ENCODE measurements at regions not wholly inside any gene's neighbourhood (a gene's known extent, or its start where the extent isn't known, plus 50 kb on each side); places are given as distances from the start of the nearest gene placed in this dataset.

DNA sequence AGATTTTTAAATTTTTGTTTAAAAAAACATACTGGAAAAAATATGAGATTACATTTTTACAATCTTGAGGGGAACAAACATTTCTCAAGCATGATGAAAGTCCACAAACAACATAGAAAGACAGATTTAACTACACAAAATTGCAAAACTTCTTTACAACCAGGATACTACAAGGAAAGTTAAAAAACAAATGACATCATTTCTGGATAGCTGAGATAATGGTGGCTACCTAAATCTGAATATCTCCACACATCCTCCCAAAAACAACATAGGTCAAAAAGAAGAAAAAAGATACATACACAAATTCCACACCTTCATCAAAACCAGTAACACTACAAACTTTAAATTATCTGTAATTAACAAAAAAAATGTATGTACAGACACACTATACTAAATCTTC lies 120.8 kb upstream of the TNPO1 start:
- Histone ChIP-seq H3K27ac (ENCODE audit: low read depth, low read length) (no peak overlapping the region), H3K4me1 (ENCODE audit: control insufficient read depth, low read length) (no peaks in the 10 kb centered on the region)

DNA sequence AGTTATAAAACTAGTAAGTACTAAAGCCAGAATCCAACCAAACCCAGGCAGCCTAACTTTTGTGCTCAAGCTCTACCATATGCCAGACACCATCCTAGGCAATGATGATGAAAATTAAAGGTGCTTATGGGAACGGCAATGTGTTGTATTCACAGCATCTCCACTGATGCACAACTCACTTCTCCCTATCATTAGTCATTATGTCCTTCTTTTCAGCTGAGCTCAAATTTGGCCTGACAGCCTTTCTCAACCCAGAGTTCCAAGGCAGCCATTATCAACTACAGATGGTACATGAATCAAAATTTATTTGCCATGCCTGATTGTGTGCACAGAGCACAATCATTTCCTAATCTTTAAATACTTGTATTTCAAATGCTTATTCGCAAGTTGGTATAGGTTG lies 121.6 kb upstream of the TNPO1 start:
- no peaks in the 10 kb centered on the region for H3K36me3 ChIP-seq (ENCODE audit: control insufficient read depth, low read length)
- H3K9me3 ChIP-seq (ENCODE audit: control insufficient read depth, insufficient read depth, low read length), result no peaks in the 10 kb centered on the region
- H3K4me2 ChIP-seq (ENCODE audit: low read length), result no peak overlapping the region
- no peaks in the 10 kb centered on the region for H4K20me1 ChIP-seq (ENCODE audit: control insufficient read depth, insufficient read depth, low read depth, low read length)
- H3K4me3 ChIP-seq (ENCODE audit: low read length), result no peak overlapping the region
- no peaks in the 10 kb centered on the region for H3F3A ChIP-seq (ENCODE audit: control insufficient read depth, insufficient read depth)
- no peak for TF ChIP-seq EZH2phosphoT487 (IDR thresholded peaks at IDR 0.05; ENCODE audit: borderline replicate concordance, low read length)
- TF ChIP-seq, protein P1, sequence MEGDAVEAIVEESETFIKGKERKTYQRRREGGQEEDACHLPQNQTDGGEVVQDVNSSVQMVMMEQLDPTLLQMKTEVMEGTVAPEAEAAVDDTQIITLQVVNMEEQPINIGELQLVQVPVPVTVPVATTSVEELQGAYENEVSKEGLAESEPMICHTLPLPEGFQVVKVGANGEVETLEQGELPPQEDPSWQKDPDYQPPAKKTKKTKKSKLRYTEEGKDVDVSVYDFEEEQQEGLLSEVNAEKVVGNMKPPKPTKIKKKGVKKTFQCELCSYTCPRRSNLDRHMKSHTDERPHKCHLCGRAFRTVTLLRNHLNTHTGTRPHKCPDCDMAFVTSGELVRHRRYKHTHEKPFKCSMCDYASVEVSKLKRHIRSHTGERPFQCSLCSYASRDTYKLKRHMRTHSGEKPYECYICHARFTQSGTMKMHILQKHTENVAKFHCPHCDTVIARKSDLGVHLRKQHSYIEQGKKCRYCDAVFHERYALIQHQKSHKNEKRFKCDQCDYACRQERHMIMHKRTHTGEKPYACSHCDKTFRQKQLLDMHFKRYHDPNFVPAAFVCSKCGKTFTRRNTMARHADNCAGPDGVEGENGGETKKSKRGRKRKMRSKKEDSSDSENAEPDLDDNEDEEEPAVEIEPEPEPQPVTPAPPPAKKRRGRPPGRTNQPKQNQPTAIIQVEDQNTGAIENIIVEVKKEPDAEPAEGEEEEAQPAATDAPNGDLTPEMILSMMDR (IDR thresholded peaks at IDR 0.05; ENCODE audit: low read depth, low read length, poor library complexity, severe bottlenecking), result no peak
- no peaks in the 10 kb centered on the region for H3K79me2 ChIP-seq (ENCODE audit: control insufficient read depth, low read length)
- H3K4me1 ChIP-seq (ENCODE audit: control insufficient read depth, low read length), result no peaks in the 10 kb centered on the region
- H3K27me3 ChIP-seq (ENCODE audit: control insufficient read depth, low read length), result no peaks in the 10 kb centered on the region
- H3K27ac ChIP-seq (ENCODE audit: low read depth, low read length), result no peak overlapping the region
- no peaks in the 10 kb centered on the region for H3K9me2 ChIP-seq (replicated peaks; ENCODE audit: control insufficient read depth, low read length)

More for the DNA sequence above, 120.8 kb upstream of the TNPO1 start:
- Histone ChIP-seq H3K9me2 (replicated peaks; ENCODE audit: control insufficient read depth, low read length) (no peaks in the 10 kb centered on the region), H4K20me1 (ENCODE audit: control insufficient read depth, insufficient read depth, low read depth, low read length) (no peaks in the 10 kb centered on the region), H3K4me3 (ENCODE audit: low read length) (no peak overlapping the region), H3K79me2 (ENCODE audit: control insufficient read depth, low read length) (no peaks in the 10 kb centered on the region), H3K4me2 (ENCODE audit: low read length) (no peak overlapping the region), H3F3A (ENCODE audit: control insufficient read depth, insufficient read depth) (no peaks in the 10 kb centered on the region), H3K9me3 (ENCODE audit: control insufficient read depth, insufficient read depth, low read length) (no peaks in the 10 kb centered on the region), H3K27me3 (ENCODE audit: control insufficient read depth, low read length) (no peaks in the 10 kb centered on the region), H3K36me3 (ENCODE audit: control insufficient read depth, low read length) (no peaks in the 10 kb centered on the region)
- TF ChIP-seq, protein P1 (IDR thresholded peaks at IDR 0.05; ENCODE audit: low read depth, low read length, poor library complexity, severe bottlenecking), result no peak
- TF ChIP-seq EZH2phosphoT487 (IDR thresholded peaks at IDR 0.05; ENCODE audit: borderline replicate concordance, low read length), result no peak

DNA sequence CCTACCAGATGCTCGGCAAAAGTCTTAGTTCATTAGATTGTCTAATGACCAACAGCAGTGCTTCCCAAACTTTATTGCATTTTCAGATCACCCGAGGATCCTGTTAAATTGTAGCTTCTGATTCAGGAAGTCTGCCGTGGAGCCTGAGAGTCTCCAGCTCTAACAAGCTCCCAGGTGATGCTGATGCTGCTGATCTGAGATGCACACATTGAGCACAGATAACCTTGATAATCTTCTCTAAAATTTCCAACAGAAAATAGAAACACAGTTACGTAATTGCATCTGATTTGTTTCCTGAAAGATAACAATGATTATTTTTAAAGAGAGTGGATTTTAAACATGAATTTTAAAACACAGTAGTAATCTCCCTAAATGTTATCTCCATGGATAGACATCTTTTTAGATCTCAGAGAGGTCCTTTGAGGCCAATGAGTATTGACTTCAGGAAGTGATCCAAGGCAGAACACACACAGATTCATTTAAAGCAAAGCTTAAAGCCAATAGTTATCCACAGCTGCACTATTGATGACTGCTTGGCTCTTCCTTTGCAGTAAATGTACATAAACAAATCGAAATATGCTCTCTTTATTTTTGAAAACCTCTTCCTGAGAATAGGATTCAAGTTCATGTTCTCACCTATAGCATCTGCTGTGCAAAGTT lies 122.8 kb upstream of the TNPO1 start:
- Histone ChIP-seq H3K4me1 (ENCODE audit: control insufficient read depth, low read length) (no peaks in the 10 kb centered on the region), H3K27me3 (ENCODE audit: control insufficient read depth, low read length) (no peaks in the 10 kb centered on the region), H3K4me3 (ENCODE audit: low read length) (no peak overlapping the region), H3K9me2 (replicated peaks; ENCODE audit: control insufficient read depth, low read length) (no peaks in the 10 kb centered on the region), H3K36me3 (ENCODE audit: control insufficient read depth, low read length) (no peaks in the 10 kb centered on the region), H3F3A (ENCODE audit: control insufficient read depth, insufficient read depth) (no peaks in the 10 kb centered on the region), H3K27ac (ENCODE audit: low read depth, low read length) (no peak overlapping the region), H4K20me1 (ENCODE audit: control insufficient read depth, insufficient read depth, low read depth, low read length) (no peaks in the 10 kb centered on the region), H3K4me2 (ENCODE audit: low read length) (no peak overlapping the region), H3K79me2 (ENCODE audit: control insufficient read depth, low read length) (no peaks in the 10 kb centered on the region), H3K9me3 (ENCODE audit: control insufficient read depth, insufficient read depth, low read length) (no peaks in the 10 kb centered on the region)
- TF ChIP-seq, protein P1 (IDR thresholded peaks at IDR 0.05; ENCODE audit: low read depth, low read length, poor library complexity, severe bottlenecking), result no peak
- TF ChIP-seq EZH2phosphoT487 (IDR thresholded peaks at IDR 0.05; ENCODE audit: borderline replicate concordance, low read length), result no peak
